GM21381 (cell line): ENCODE measurements at regions not wholly inside any gene's neighbourhood (a gene's known extent, or its start where the extent isn't known, plus 50 kb on each side); places are given as distances from the start of the nearest gene placed in this dataset.
A peak's percentile ranks its signal among the peaks of the same experiment; 100 is the strongest.
"Not testable (repeated sequence)": the region's sequence is repeated elsewhere in the genome, so short reads cannot be mapped to it uniquely, and the experiment has no call there.

Experiments used
- ATAC-seq: cut with Tn5 transposase; IDR thresholded peaks from one replicate; pipeline ENCODE4 v1.9.1; 2021; ENCODE audit warnings: mild to moderate bottlenecking, moderate library complexity; ENCODE audit not compliant: unreplicated experiment

DNA sequence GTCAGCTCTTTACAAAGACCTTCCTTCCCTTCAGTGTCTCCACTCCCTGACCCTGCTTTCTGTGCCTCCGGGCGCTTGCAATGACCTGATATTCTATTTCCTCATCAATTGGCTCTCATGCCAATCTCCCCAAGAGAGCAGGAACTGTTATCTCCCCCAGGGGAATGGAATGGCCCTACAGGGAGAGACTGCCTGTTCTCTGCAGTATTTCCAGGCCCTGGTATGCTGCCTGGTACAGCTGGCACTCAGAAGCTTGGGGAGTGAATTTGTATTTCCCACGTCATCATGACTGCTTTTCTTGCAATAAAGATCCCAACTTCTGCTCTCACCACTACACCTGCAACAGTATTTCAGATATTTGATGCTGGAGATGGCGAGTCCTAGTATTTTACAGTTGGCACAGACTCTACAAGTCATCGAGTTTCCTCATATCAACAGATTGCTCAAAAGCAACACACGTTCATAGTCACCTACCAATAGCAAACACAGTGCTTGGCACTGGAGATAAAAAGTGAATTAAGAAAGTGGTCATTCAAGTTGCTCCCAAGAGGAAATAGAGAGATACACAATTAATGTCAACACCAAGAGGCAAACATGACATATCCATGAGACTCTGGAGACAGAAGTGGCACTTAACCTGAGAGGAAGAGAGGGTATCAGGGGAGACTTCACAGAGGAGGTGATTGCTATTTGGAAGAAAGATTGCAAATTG lies 90.5 kb upstream of the EGFL6 start:
- no peak for ATAC-seq

DNA sequence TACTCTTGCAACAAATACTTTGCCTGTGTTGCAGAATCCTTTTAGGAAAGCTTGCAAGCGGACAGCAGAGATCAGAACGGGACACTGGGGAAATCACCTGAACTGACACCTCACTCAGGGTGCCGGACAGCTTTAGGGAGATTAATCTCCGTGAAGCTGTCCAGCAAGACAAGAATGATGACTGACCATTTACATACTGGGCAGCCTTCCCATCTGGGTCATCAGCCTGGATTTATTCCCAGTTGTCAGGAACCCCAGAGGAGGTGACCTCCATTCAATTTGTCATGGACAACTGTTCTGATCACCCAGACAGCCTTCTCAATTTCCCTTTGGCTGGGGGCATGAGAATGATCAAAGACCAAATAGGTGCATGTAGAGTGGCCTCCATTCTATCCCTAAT lies 93.0 kb upstream of the EGFL6 start:
- ATAC-seq = no peak

DNA sequence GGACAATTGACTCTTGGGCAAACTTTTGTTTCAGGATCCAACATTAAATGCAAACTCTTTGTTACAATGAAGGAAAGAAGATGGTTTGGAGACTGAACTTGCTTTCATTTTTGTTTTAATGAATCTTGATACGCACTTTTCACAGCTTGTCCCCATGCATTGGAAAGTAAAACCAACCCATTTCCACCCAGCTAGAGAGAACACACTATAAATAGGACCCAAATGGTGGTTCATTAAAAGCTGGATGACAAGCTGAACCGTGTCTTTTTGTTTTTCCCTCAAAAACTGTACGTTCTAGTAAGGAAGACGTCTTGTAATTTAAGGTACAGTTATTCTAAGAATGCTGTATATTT lies 95.3 kb upstream of the EGFL6 start:
- ATAC-seq = peak; percentile 45

DNA sequence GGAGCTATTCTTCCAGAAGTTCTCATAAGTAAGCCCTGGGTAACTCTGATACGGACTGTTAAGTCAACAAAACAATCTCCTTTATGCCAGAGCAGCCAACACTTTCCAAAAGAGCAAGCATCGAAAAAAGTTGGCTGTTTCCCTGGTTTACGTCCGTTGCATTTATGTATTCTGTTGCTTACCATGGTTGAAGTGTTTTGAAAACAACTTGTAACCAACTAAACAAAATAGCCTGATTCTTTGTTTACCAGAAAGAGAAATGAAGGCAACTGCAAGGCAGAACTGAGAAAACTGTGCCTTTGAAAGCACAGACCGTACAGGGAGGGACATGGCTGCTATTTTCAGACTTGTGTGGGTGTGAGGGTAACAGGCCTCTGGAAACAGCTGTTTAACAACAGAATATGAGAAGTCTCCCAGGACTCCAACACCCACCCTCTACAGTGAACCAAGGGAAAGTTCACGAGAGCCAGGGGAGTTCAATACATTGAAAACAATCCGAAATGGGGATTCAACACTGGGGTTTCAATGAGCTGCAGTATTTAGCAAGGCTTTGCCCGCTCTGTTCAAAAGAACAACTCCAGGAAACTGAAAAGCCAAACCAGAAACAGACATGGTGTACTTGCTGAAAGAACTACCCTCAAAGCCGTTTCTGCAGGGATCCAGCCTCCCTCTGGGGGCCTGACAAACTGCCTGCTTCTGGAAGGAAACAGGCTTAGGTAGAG lies 95.8 kb upstream of the EGFL6 start:
- ATAC-seq = peak; percentile 84

DNA sequence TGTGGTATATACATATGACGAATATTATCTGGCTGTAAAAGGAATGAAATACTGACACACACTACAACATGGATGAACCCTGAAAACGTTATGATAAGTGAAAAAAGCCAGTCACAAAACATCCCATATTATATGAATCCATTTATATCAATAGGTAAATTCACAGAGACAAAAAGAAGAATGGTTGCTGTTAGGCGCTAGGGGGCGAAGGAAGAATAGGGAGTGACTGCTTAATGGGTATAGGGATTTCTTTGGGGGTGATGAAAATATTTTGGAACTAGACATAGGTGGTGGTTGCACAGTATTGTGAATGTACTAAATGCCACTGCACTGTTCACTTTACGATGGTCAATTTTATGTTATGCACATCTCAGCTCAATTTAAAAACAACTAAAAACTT lies 96.4 kb upstream of the EGFL6 start:
- no peak for ATAC-seq

DNA sequence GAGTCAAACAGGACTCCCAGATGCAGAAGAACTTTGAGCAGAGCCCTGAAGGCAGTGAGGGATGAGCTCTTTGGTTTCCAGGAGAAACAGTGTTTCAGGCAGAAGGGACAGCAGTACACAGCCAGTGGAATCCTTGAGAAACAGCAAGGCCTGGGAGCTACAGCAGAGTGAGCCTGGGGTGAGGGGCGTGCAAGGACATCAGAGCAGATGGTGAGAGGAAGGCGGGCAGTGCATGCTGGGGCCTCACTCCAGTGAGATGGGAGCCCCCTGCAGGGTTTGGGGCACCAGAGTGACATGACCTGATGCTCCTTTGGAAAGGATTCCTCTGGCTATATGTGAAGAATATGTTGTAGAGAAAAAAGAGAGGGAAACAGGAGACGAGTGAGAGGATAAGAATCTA lies 98.1 kb upstream of the EGFL6 start:
- ATAC-seq = no peak

DNA sequence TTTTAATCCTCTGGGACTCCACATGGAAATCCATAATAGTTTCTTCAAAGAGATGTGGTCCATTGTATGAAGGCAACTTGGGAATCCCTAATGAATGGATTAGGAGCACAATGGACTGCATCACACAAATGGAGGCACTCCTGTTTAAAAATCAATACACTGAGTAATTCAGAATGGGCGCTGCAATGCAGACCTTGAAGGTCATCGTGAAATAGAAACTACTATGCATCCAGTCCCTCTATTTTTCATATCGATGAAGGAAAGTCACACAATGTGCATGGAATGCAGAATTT lies 98.8 kb upstream of the EGFL6 start:
- no peak for ATAC-seq

DNA sequence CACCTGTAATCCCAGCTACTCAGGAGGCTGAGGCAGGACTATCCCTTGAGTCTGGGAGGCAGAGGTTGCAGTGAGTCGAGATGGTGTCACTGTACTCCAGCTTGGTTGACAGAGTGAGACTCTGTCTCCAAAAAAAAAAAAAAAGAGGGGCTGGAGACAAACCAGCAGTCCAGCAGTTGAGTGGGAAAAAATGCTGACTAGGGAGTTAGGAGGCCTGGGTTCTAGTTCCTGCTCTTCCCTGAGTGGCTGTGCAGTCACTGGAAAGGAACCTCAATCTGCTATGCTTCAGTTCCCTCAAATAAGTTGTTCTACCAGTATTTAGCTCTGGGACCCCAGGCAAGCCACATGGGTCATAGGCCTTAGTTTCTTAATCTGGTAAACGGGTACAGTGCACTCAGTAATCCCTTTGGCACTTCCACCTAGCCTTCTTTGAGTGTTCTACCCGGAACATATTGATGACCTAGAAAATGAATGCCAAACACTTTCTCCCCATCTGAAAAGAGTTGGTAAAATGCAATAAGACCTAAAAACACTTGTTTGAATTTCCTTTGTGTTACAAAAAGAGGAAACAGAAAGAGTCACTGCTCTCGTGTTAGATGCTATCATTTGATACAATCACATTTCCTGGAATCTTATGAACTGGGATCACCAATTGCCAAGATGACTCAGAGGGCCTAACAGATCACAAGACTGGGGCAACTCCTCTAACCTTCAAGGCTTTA lies 99.3 kb upstream of the EGFL6 start:
- no peak for ATAC-seq

DNA sequence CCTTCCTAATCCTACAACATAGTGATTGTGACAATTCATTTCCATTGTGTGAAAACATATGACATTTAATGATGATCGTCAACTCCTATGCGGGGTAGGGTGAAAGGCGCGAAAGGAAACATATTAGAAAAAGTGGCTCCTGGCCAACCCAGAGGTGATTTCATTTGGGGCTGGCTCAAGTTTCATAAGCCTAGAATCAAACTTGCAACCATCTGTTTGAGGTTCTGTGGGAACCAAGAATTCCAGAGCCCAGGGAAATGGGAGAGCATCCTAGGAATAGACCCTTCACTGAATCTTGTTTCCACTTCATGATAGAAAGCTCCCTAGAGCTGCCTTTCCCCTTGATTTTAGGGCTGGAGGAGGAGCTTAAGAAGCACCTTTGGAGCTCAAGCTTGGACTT lies 101.3 kb upstream of the EGFL6 start:
- ATAC-seq = no peak

DNA sequence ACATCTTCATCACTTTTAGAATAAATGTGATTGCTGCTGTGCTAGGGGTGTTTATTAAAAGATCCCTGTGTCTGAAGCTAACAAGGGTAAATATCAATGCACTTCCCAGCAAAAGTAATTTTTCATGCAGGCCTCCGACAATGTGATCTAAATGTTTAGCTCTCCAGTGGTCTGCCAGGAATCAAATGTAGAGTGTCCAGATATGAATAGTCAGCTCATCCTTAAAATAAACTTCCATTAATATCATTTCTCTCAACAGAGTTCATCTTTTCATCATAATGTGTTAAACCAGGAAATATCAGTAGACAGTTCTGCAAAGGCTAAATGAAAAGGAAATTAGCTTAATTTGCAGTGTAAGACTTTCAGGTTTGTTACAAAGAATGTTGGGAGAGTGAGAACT lies 102.2 kb upstream of the EGFL6 start:
- no peak for ATAC-seq

DNA sequence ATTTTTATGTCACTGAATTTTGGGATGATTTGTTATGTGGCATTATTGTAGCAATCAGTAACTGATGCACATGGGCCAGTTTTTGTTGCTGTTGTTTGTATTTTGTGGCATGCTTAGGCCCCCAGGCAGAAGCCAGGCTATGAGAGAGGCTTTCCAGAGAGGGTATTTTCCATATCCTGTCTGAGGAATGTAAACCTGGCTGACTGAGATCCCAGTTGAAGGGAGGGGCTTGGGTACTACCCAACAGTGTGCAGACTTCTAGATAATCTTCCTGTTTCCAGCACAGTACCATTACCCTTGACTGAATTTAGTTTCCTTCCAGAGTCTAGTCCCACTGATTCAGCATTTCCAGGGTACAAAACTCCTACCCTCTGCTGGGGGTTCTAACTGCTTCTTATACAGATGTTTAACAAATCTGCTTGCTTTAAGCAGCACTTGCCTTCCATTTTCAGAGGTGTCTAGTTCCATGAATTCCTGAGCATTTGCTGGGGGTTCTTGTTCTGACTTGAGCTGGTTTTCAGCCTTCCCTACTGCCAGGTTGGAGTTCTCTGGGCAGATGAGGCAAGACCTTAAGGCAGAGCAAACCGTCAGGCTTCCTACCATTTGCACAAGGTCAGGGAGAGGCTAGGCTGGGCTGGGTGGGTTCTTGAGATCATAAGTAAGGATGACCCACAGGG lies 104.7 kb upstream of the EGFL6 start:
- ATAC-seq = no peak

DNA sequence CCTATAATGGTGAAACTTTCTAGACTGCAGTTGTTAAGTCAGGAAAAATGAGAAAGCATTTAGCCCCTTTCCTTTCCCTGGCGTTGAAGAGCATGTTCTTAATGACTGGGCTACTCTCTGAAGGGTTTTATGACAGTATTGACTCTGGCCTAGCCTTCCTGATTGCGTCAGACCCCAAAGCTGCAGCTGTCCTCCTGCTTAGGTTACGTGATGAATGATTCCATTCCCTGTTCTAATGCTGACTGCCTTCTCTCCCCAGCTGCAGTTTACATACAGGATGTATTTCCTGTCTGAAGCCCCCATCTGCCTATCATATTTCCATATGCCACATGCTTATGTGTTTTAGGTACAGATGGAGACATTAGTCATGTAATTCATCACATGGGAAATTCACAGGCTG lies 105.8 kb upstream of the EGFL6 start:
- no peak for ATAC-seq

DNA sequence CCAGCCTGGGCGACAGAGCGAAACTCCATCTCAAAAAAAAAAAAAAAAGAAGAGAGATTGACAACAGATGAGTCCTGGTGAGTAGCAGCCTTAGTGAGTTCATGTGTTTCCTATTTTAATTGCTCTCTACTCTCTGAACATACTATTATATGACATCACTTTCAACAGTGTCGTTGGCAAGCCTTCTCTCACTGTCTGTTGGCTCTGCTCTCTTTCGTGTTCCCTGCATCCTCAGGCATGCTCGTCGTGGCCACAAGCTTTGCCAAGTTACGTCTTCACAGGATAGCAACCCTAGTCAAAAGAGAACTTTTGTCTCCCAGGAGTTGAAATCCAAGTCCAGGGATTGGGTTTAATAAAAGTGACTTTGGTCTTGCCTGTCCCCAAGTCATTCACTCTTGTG lies 117.1 kb upstream of the EGFL6 start:
- ATAC-seq = no peak

DNA sequence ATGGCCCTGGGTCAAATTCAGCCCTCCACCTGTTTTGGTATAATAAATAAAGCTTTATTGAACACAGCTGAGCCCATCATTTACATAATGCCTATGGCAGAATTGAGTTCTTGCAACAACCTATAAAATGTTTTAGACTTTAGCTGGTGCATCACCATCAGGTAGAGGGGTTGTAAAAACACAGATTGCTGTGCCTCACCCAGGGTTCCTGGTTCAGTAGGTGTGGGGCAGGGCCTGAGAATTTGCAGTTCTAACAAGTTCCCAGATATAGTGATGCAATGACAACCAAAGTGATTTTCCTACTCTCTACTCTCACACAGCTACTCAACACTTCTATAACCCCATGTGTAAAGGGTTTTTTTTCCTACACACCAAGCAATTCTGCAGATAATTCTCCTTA lies 120.0 kb upstream of the EGFL6 start:
- no peak for ATAC-seq

DNA sequence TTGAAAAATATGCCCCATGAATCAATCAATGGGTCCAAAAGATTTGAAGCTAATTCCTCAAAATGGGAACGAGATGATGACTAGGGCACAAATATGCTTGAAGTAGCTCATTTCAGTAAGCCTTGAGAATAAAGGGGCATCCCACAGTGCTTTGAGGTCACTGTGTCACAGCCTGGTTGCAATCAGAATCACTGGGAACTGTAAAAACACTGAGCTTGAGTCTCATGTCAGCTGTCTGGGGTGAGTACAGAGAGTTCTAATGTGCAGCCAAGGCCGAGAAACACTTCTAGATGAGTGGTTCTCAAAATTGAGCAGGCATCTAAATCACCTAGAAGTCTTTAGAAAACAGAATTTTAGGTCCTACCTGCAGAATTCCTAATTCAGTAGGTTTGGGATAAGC lies 120.5 kb upstream of the EGFL6 start:
- no peak for ATAC-seq

DNA sequence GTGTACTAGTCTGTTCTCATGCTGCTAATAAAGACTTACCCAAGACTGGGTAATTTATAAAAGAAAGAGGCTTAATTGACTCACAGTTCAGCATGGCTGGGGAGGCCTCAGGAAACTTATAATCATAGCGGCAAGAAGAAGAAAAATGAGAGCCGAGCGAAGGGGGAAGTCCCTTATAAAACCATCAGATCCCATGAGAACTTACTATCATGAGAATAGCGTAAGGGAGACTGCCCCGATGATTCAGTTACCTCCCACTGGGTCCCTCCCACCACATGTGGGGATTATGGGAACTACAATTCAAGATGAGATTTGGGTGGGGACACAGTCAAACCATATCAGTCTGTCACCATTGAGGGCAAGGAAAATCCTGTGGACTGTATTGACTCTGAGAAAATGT lies 121.8 kb upstream of the ATXN3L start:
- ATAC-seq = not testable (repeated sequence)

DNA sequence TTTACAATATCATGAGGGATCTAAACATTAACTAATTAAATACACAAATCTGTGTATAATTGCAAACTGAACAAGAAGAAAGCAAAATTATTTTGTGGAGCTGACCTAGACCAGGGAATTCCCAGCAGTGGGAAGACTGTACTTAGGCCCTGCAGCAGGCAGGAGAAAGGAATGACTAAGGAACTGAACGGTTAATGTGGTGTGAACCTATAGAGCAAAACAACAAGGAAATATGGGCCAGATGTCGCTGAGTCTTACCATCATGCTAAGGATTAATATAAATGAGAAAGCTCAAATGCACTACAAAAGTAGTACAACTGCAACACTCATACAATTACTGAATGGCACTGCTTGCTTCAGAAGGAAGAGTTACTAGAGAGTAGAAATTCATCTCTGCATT lies 120.3 kb upstream of the ATXN3L start:
- no peak for ATAC-seq

DNA sequence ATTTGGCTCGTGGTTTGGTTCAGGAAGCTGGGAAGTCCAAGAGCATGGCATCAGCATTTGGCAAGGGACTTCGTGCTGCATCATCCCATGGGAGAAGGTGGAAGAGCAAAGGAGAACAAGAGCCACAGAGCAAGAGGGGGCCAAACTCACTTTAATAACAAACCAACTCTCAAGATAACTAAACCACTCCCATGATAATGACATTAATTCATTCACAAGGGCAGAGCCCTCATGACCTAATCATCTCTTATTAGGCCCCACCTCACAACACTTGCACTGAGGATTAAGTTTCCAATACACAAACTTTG lies 113.4 kb upstream of the ATXN3L start:
- no peak for ATAC-seq

DNA sequence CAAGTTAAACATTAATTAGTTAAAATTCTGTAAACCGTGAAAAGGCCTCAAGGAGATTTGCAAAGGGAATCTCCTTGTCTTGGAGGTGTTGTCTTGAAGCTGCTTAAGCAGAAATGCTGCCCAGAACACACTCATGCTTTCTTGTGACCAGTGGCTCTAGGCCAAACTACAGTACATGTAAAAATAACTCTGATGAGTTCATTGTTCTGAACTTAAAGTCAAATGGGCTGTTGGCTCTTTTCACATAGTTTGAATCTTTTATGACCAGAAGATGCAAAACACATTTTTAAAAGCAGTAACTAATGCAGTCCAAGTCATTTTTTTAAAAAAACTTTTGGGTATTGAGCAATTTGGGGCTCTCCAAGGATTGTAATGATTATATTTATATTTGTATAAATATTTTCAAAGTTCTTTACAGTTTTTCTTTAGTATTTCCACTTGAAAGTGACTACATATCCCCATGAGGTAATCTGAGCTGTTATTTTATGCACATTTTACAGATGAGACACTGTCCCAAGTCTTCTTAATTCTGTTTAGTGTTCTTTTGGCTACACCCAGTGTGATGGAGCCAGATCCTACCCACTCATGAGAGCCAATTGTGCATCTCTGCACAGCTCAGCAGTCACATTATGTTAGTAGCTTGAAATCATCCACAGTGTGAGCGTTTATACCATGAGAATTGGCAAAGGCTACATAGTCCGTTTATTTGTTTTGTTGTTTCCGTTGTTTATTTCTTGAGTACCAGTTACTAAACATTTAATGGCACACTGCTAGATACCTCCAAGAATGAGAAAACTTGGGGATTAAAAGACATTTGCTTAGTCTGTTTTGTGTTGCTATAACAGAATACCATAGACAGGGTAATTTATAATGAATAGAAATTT lies 112.8 kb upstream of the ATXN3L start:
- ATAC-seq = no peak

DNA sequence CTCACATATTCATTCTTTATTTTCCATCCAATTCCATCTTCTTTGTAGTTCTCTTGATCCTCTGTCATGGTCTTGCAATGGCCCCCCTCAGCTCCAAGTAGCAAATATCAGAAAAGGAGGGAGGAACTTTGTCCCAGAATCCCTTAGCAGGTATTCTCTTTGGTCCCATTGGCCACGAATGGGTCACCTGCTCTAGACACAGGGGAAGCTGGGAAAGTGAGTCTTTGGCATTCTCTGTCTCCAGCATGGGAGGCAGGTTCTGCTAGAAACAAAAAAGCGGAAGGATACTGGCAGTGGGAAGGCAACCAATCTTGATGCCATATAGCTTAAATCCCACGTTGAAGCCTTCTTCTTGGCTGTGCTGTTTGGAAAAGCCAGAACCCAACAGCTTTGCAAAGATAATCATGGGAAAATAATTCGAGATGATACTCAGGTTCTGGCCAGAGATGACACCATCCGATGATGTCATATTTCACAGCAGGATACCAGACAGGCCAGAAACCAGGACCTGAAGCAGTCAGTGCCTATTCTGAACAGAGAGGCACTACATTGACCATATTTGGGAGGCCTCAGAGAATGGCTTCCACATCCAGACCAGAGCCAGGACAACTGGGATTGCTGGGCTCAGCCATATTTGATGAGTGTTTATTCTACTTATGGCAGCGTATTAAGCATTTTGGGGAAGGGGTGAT lies 110.4 kb upstream of the ATXN3L start:
- no peak for ATAC-seq
